CD4-positive, CD25-positive, alpha-beta regulatory T cell (primary cell): ENCODE measurements at regions not wholly inside any gene's neighbourhood (a gene's known extent, or its start where the extent isn't known, plus 50 kb on each side); places are given as distances from the start of the nearest gene placed in this dataset.

Experiments used
- ATAC-seq, 2 donors: fragments of 150-1000 bp; cut with Tn5 transposase; one replicate each; pipeline ENCODE4 v1.10.0; 2021; ENCODE audit warnings: low read depth in 2 of 2, moderate number of reproducible peaks in 2 of 2, moderate library complexity in 1 of 2
- DNase-seq, 3 donors: peaks; one replicate each; pipeline versions ENCODE4 v3.0.0 to v3.0.0-alpha.2; 2012 to 2022; ENCODE audit warnings: mixed read lengths in 1 of 3
- H3K27ac ChIP-seq: one replicate; pipeline ENCODE4 v1.7.0; 2013; ENCODE audit warnings: mild to moderate bottlenecking, low read length; ENCODE audit not compliant: insufficient read depth, poor library complexity, severe bottlenecking
- H3K27me3 ChIP-seq: one replicate; pipeline ENCODE4 v1.7.0; 2013; ENCODE audit warnings: low read length; ENCODE audit not compliant: control insufficient read depth, insufficient read depth
- H3K36me3 ChIP-seq: one replicate; pipeline ENCODE4 v1.7.0; 2013; ENCODE audit warnings: mild to moderate bottlenecking, low read length, moderate library complexity; ENCODE audit not compliant: control insufficient read depth, insufficient read depth
- H3K4me1 ChIP-seq: 2 replicates; pipeline ENCODE4 v1.7.0; 2013; ENCODE audit warnings: mild to moderate bottlenecking, low read length; ENCODE audit not compliant: insufficient read depth, control insufficient read depth, poor library complexity, severe bottlenecking
- H3K4me3 ChIP-seq: one replicate; pipeline ENCODE4 v1.7.0; 2013; ENCODE audit warnings: low read depth, mild to moderate bottlenecking, low read length, moderate library complexity
- H3K9me3 ChIP-seq, 2 experiments: 1 replicate in 1 of 2; 2 replicates in 1 of 2; pipeline ENCODE4 v1.7.0; 2013; ENCODE audit warnings: low read length in 2 of 2, mild to moderate bottlenecking in 1 of 2, moderate library complexity in 1 of 2; ENCODE audit not compliant: control insufficient read depth in 2 of 2
- H3K27ac Mint-ChIP-seq, 3 donors: one replicate each; pipeline ENCODE4 v1.8.0; 2020 to 2022; ENCODE audit warnings: mild to moderate bottlenecking in 3 of 3, mixed read lengths in 3 of 3, moderate library complexity in 2 of 3
- H3K27me3 Mint-ChIP-seq: one replicate; pipeline ENCODE4 v1.8.0; 2022; ENCODE audit warnings: mild to moderate bottlenecking, mixed read lengths
- H3K36me3 Mint-ChIP-seq: one replicate; pipeline ENCODE4 v1.8.0; 2020; ENCODE audit warnings: mixed read lengths
- H3K4me1 Mint-ChIP-seq, 4 donors: one replicate each; pipeline ENCODE4 v1.8.0; 2020 to 2022; ENCODE audit warnings: mixed read lengths in 4 of 4, mild to moderate bottlenecking in 1 of 4
- H3K4me3 Mint-ChIP-seq, 4 donors: one replicate each; pipeline ENCODE4 v1.8.0; 2020 to 2022; ENCODE audit warnings: mild to moderate bottlenecking in 4 of 4, mixed read lengths in 4 of 4, moderate library complexity in 3 of 4
- H3K9me3 Mint-ChIP-seq, 7 donors: one replicate each; pipeline ENCODE4 v1.8.0; 2020 to 2022; ENCODE audit warnings: mixed read lengths in 7 of 7, mild to moderate bottlenecking in 3 of 7, moderate library complexity in 2 of 7

GRCh38 chr10:90605506-90605905, 252.3 kb downstream of the HTR7 start:
- Histone ChIP-seq H3K4me1 (no peaks in the 10 kb centered on the region), H3K27ac (no peak overlapping the region), H3K9me3 (no peaks in the 10 kb centered on the region), H3K27me3 (no peaks in the 10 kb centered on the region), H3K4me3 (no peak overlapping the region), H3K36me3 (no peaks in the 10 kb centered on the region)
- H3K9me3 Mint-ChIP-seq: peaks cover 0 to 7% (median 4%) of the 10 kb centered on the region in 7 donors
- no peaks in the 10 kb centered on the region for H3K4me1 Mint-ChIP-seq
- no peak overlapping the region for H3K27ac Mint-ChIP-seq
- H3K27me3 Mint-ChIP-seq: no peaks in the 10 kb centered on the region
- ATAC-seq (no peak), DNase-seq (no peak)
- no peaks in the 10 kb centered on the region for H3K36me3 Mint-ChIP-seq
- no peak overlapping the region for H3K4me3 Mint-ChIP-seq

DNA sequence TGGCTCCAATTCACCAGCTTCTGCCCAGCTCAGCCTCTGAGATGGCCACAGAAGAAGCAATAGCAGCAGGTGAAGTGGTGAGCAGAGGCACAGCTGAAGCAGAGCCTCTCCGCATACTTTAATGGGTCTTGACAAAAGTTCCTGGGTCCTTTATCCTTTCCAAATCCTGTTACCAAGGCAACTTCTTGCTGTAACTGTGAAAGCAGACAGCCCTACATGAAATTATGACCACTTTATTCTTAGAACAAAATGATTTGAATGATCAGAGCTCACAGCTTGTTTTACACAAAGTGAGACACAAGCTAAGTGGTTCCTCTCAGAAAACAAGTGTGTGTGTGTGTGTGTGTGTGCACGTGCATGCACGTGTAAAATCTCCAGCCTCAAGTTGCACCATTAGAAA, 245.6 kb downstream of the HTR7 start:
- no peaks in the 10 kb centered on the region for H3K27me3 ChIP-seq
- H3K4me1 ChIP-seq: no peaks in the 10 kb centered on the region
- no peaks in the 10 kb centered on the region for H3K9me3 ChIP-seq
- no peak overlapping the region for H3K27ac ChIP-seq
- no peaks in the 10 kb centered on the region for H3K36me3 Mint-ChIP-seq
- no peak for ATAC-seq
- H3K4me1 Mint-ChIP-seq: no peaks in the 10 kb centered on the region
- H3K4me3 ChIP-seq: no peak overlapping the region
- H3K9me3 Mint-ChIP-seq: peaks cover 0 to 4% (median 0%) of the 10 kb centered on the region in 7 donors
- no peak overlapping the region for H3K27ac Mint-ChIP-seq
- peaks cover 5% of the 10 kb centered on the region for H3K27me3 Mint-ChIP-seq
- DNase-seq: no peak
- H3K4me3 Mint-ChIP-seq: no peak overlapping the region
- no peaks in the 10 kb centered on the region for H3K36me3 ChIP-seq

DNA sequence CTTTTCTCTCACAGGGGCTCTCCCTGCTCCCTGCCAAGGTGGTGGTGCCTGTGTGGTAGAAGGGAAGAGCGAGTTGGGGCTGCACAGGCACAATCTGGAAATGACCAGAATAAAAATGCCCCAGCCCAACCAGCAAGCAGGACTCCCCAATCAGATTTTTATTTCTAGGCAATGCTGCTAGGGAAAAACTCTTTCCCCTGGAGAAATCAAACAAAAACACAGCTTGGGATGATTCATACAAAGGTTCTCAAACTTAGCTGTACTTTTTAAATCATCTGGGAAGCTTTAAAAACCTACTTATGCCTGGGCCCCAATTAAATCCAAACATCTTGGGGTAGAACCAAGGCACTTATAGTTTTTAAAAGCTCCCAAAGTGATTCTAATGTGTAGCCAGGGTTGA, 243.2 kb downstream of the HTR7 start:
- Histone ChIP-seq H3K27ac (no peak overlapping the region), H3K4me1 (no peaks in the 10 kb centered on the region), H3K9me3 (no peaks in the 10 kb centered on the region), H3K27me3 (no peaks in the 10 kb centered on the region), H3K36me3 (no peaks in the 10 kb centered on the region), H3K4me3 (no peak overlapping the region)
- no peak overlapping the region for H3K4me3 Mint-ChIP-seq
- H3K9me3 Mint-ChIP-seq: peaks cover 0 to 1% (median 0%) of the 10 kb centered on the region in 7 donors
- H3K27me3 Mint-ChIP-seq: peaks cover 5% of the 10 kb centered on the region
- no peak for ATAC-seq
- no peak overlapping the region for H3K27ac Mint-ChIP-seq
- DNase-seq: no peak
- no peaks in the 10 kb centered on the region for H3K4me1 Mint-ChIP-seq
- H3K36me3 Mint-ChIP-seq: no peaks in the 10 kb centered on the region

GRCh38 chr10:90621577-90621976, 236.3 kb downstream of the HTR7 start:
- H3K36me3 Mint-ChIP-seq: no peaks in the 10 kb centered on the region
- H3K27ac ChIP-seq: no peak overlapping the region
- H3K4me1 Mint-ChIP-seq: no peaks in the 10 kb centered on the region
- ATAC-seq (no peak), DNase-seq (no peak)
- H3K4me3 ChIP-seq: no peak overlapping the region
- no peaks in the 10 kb centered on the region for H3K4me1 ChIP-seq
- H3K4me3 Mint-ChIP-seq: no peak overlapping the region
- no peak overlapping the region for H3K27ac Mint-ChIP-seq
- no peaks in the 10 kb centered on the region for H3K27me3 ChIP-seq
- peaks cover 0 to 3% (median 0%) of the 10 kb centered on the region in 7 donors for H3K9me3 Mint-ChIP-seq
- no peaks in the 10 kb centered on the region for H3K9me3 ChIP-seq
- peaks cover 9% of the 10 kb centered on the region for H3K27me3 Mint-ChIP-seq
- no peaks in the 10 kb centered on the region for H3K36me3 ChIP-seq

DNA sequence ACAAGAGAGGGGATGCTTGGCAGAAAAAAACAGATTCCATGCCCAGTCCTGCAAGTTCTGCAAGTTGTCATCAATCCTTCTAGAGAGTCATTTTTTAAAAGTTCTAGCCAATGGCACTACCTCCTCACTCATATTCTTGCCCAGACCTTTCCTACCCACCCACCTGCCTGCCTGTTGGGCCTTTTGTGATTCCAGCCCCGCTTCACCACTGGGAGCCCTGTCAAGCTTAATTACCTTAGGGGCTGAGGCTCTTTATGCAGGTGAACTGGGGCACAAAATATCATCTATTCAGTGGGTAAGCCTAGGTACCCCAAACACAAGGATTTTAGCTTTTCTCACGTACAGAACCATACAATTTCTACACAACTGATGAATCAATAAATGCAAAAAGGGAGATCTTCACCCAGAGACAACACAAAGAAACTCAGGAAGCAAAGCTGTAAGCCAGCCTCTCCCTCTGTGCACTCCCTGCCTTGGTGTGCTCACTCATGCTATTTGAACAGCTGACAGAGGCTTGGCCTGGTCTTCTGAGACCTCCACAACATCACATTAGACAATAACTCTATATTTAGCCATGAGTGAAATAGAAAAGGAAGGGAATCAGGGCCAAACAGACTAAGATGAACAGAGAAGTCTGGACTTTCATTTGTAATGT, 222.6 kb downstream of the HTR7 start:
- Mint-ChIP-seq H3K4me3 (no peak overlapping the region), H3K36me3 (no peaks in the 10 kb centered on the region), H3K27ac (no peak overlapping the region), H3K4me1 (no peaks in the 10 kb centered on the region), H3K9me3 (peaks cover 0 to 5% (median 2%) of the 10 kb centered on the region in 7 donors), H3K27me3 (no peaks in the 10 kb centered on the region)
- ATAC-seq (no peak), DNase-seq (no peak)
- no peaks in the 10 kb centered on the region for H3K27me3 ChIP-seq
- H3K4me1 ChIP-seq: no peaks in the 10 kb centered on the region
- no peaks in the 10 kb centered on the region for H3K36me3 ChIP-seq
- no peak overlapping the region for H3K4me3 ChIP-seq
- no peak overlapping the region for H3K27ac ChIP-seq
- H3K9me3 ChIP-seq: no peaks in the 10 kb centered on the region

GRCh38 chr10:90640756-90641155, 217.1 kb downstream of the HTR7 start:
- H3K4me3 ChIP-seq: no peak overlapping the region
- DNase-seq (no peak), ATAC-seq (no peak)
- no peak overlapping the region for H3K27ac ChIP-seq
- H3K36me3 Mint-ChIP-seq: no peaks in the 10 kb centered on the region
- no peaks in the 10 kb centered on the region for H3K27me3 Mint-ChIP-seq
- H3K27ac Mint-ChIP-seq: no peak overlapping the region
- no peaks in the 10 kb centered on the region for H3K9me3 ChIP-seq
- H3K9me3 Mint-ChIP-seq: peaks cover 0 to 5% (median 2%) of the 10 kb centered on the region in 7 donors
- H3K4me3 Mint-ChIP-seq: no peak overlapping the region
- H3K4me1 Mint-ChIP-seq: no peaks in the 10 kb centered on the region
- H3K4me1 ChIP-seq: no peaks in the 10 kb centered on the region
- no peaks in the 10 kb centered on the region for H3K27me3 ChIP-seq
- no peaks in the 10 kb centered on the region for H3K36me3 ChIP-seq

DNA sequence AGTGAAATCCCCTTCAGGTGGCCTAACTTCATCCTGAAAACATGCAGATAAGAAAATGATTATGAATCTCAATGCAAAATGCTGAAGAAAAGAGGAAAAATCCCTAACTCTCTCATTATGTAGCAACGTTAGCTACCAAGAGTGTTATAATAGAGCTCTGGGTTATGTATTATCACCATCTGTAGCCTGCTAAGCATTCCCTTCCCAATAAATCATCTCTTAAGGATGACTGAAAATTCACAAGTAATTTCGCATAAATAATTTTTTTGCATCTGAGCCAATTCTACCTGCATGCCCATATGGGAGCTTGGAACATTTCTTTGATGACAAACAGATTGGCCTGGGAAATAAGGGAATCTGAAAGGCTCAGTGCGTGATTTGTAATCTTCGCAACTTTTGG, 216.1 kb downstream of the HTR7 start:
- H3K9me3 Mint-ChIP-seq: peaks cover 0 to 5% (median 2%) of the 10 kb centered on the region in 7 donors
- H3K4me1 Mint-ChIP-seq: no peaks in the 10 kb centered on the region
- H3K27me3 ChIP-seq: no peaks in the 10 kb centered on the region
- H3K4me3 Mint-ChIP-seq: no peak overlapping the region
- no peaks in the 10 kb centered on the region for H3K4me1 ChIP-seq
- no peak for ATAC-seq
- H3K27ac ChIP-seq: no peak overlapping the region
- DNase-seq: no peak
- H3K27ac Mint-ChIP-seq: no peak overlapping the region
- no peaks in the 10 kb centered on the region for H3K9me3 ChIP-seq
- no peaks in the 10 kb centered on the region for H3K36me3 Mint-ChIP-seq
- H3K36me3 ChIP-seq: no peaks in the 10 kb centered on the region
- H3K4me3 ChIP-seq: no peak overlapping the region
- no peaks in the 10 kb centered on the region for H3K27me3 Mint-ChIP-seq

GRCh38 chr10:90642136-90642535, 215.7 kb downstream of the HTR7 start:
- Histone ChIP-seq H3K9me3 (no peaks in the 10 kb centered on the region), H3K4me1 (no peaks in the 10 kb centered on the region), H3K27me3 (no peaks in the 10 kb centered on the region), H3K27ac (no peak overlapping the region), H3K4me3 (no peak overlapping the region), H3K36me3 (no peaks in the 10 kb centered on the region)
- ATAC-seq (no peak), DNase-seq (no peak)
- Mint-ChIP-seq H3K36me3 (no peaks in the 10 kb centered on the region), H3K4me1 (no peaks in the 10 kb centered on the region), H3K9me3 (peaks cover 0 to 5% (median 2%) of the 10 kb centered on the region in 7 donors), H3K27ac (no peak overlapping the region), H3K4me3 (no peak overlapping the region), H3K27me3 (no peaks in the 10 kb centered on the region)
